ENCODE measurements at regions not wholly inside any gene's neighbourhood (a gene's known extent, or its start where the extent isn't known, plus 50 kb on each side); places are given as distances from the start of the nearest gene placed in this dataset.

DNA sequence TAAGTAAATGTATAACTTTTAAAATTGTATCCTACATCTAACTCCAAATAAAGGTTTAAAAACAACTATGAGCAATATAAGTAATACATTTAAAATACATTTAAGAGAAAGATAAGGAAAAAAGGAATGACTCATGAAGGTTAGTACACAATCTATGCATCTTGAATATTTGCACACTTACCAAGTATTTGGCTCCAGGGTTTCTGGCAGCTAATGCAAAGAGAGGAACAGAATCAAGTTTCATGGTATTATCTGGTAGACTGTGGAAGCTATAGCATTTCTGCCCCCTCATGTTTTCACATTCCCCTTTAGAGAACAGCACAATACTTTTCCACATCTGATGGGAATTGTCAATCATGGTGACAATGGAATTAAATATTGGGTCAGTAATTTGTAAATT, 132.1 kb downstream of the COX7C start:
- no peak overlapping the region for H3K27ac Mint-ChIP-seq
- no peak overlapping the region for H3K4me3 Mint-ChIP-seq
- no peaks in the 10 kb centered on the region for H3K36me3 Mint-ChIP-seq
- no peaks in the 10 kb centered on the region for H3K27me3 Mint-ChIP-seq
- ATAC-seq, result no peak
- no peaks in the 10 kb centered on the region for H3K4me1 Mint-ChIP-seq
- H3K9me3 Mint-ChIP-seq, result no peaks in the 10 kb centered on the region

GRCh38 chr5:86756839-86757238, 139.1 kb downstream of the COX7C start:
- ATAC-seq, result no peak
- H3K36me3 Mint-ChIP-seq, result no peaks in the 10 kb centered on the region
- H3K27me3 Mint-ChIP-seq, result no peaks in the 10 kb centered on the region
- no peak overlapping the region for H3K27ac Mint-ChIP-seq
- no peaks in the 10 kb centered on the region for H3K4me1 Mint-ChIP-seq
- H3K9me3 Mint-ChIP-seq, result no peaks in the 10 kb centered on the region
- H3K4me3 Mint-ChIP-seq, result no peak overlapping the region

DNA sequence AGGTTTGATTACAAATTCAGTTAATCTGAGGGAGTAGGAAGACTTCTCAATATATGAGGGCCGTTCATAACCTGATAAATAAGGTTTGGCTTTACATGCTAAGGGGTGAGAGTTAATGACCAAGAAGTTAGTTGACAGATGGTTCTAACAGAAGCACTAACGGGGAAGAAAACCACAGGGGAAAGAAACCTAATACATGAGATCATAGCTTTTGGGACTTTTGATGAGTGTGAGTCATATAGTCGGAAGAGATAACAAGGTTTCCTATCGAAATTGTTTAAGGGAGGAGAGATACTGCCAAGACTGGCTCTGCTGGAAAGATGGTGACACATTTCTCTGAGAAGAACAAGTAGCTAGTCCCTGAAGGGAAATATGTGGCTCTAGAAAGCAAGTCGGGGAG, 140.1 kb downstream of the COX7C start:
- no peak for ATAC-seq
- H3K27ac Mint-ChIP-seq, result no peak overlapping the region
- H3K4me3 Mint-ChIP-seq, result no peak overlapping the region
- H3K27me3 Mint-ChIP-seq, result no peaks in the 10 kb centered on the region
- H3K36me3 Mint-ChIP-seq, result no peaks in the 10 kb centered on the region
- H3K4me1 Mint-ChIP-seq, result no peaks in the 10 kb centered on the region
- H3K9me3 Mint-ChIP-seq, result no peaks in the 10 kb centered on the region

GRCh38 chr5:86760661-86761060, 142.9 kb downstream of the COX7C start:
- no peaks in the 10 kb centered on the region for H3K4me1 Mint-ChIP-seq
- no peak for ATAC-seq
- no peaks in the 10 kb centered on the region for H3K36me3 Mint-ChIP-seq
- H3K27ac Mint-ChIP-seq, result no peak overlapping the region
- no peaks in the 10 kb centered on the region for H3K27me3 Mint-ChIP-seq
- H3K4me3 Mint-ChIP-seq, result no peak overlapping the region
- H3K9me3 Mint-ChIP-seq, result no peaks in the 10 kb centered on the region

- Mint-ChIP-seq H3K4me1 (no peaks in the 10 kb centered on the region), H3K27ac (no peak overlapping the region), H3K4me3 (no peak overlapping the region), H3K9me3 (peaks cover 3% of the 10 kb centered on the region), H3K36me3 (no peaks in the 10 kb centered on the region), H3K27me3 (no peaks in the 10 kb centered on the region)
- ATAC-seq, result no peak
Observed at GRCh38 chr5:86763929-86764328, 146.2 kb downstream of the COX7C start.

- Mint-ChIP-seq H3K9me3 (peaks cover 11% of the 10 kb centered on the region), H3K4me3 (no peak overlapping the region), H3K36me3 (no peaks in the 10 kb centered on the region), H3K4me1 (no peaks in the 10 kb centered on the region), H3K27ac (no peak overlapping the region), H3K27me3 (no peaks in the 10 kb centered on the region)
- ATAC-seq, result no peak
Observed at GRCh38 chr5:86765778-86766502, 148.2 kb downstream of the COX7C start.

DNA sequence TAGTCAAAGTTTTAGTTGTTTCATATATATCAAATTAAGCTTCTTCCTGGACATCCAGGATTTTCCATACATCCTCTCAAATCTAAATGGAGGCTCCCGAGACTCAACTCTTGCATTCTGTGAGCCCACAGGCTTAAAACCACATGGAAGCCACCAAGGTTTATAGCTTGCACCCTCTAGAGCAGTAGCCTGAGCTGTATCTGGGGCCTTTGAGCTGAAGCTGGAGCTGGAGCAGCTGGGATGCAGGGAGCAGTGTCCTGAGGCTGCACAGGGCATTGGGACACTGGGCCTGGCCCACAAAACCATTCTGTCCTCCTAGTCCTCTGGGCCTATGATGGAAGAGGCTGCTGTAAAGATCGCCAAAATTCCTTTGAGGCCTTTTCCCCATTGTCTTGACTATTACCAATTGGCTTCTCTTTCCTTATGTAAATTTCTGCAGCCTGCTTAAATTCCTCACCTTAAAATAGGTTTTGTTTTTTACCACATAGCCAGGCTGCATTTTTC, 151.0 kb downstream of the COX7C start:
- Mint-ChIP-seq H3K27me3 (no peaks in the 10 kb centered on the region), H3K4me3 (no peak overlapping the region), H3K27ac (no peak overlapping the region), H3K36me3 (no peaks in the 10 kb centered on the region), H3K9me3 (peaks cover 13% of the 10 kb centered on the region), H3K4me1 (no peaks in the 10 kb centered on the region)
- no peak for ATAC-seq

GRCh38 chr5:86780018-86780417, 162.3 kb downstream of the COX7C start:
- no peaks in the 10 kb centered on the region for H3K4me1 Mint-ChIP-seq
- H3K36me3 Mint-ChIP-seq, result no peaks in the 10 kb centered on the region
- no peak for ATAC-seq
- no peak overlapping the region for H3K27ac Mint-ChIP-seq
- no peak overlapping the region for H3K4me3 Mint-ChIP-seq
- peaks cover 7% of the 10 kb centered on the region for H3K9me3 Mint-ChIP-seq
- no peaks in the 10 kb centered on the region for H3K27me3 Mint-ChIP-seq

- no peaks in the 10 kb centered on the region for H3K4me1 Mint-ChIP-seq
- H3K9me3 Mint-ChIP-seq, result no peaks in the 10 kb centered on the region
- ATAC-seq, result no peak
- no peaks in the 10 kb centered on the region for H3K27me3 Mint-ChIP-seq
- no peaks in the 10 kb centered on the region for H3K36me3 Mint-ChIP-seq
- H3K4me3 Mint-ChIP-seq, result no peak overlapping the region
- no peak overlapping the region for H3K27ac Mint-ChIP-seq
Observed at GRCh38 chr5:86786955-86787354, 169.2 kb downstream of the COX7C start.

DNA sequence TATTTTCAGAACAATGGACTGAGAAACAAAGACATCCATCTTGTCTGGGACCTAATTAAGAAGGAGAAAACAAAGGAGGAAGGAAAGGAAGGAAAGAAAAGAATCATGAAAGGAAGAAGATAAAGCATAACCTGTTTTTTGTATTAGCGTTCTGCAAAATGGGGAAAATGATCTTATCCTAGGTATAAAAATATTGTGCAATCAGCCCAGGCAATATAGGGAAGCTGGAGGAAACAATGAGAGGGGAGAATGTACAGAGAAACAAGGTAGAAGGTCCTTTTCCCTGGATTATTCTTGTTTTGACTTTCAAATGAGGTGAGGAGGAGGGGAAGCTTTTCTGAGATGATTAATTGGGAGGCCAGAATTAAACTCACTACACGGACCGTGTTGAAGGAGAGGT, 177.9 kb downstream of the COX7C start:
- no peaks in the 10 kb centered on the region for H3K27me3 Mint-ChIP-seq
- no peak for ATAC-seq
- H3K4me3 Mint-ChIP-seq, result no peak overlapping the region
- no peak overlapping the region for H3K27ac Mint-ChIP-seq
- no peaks in the 10 kb centered on the region for H3K4me1 Mint-ChIP-seq
- H3K36me3 Mint-ChIP-seq, result no peaks in the 10 kb centered on the region
- no peaks in the 10 kb centered on the region for H3K9me3 Mint-ChIP-seq

DNA sequence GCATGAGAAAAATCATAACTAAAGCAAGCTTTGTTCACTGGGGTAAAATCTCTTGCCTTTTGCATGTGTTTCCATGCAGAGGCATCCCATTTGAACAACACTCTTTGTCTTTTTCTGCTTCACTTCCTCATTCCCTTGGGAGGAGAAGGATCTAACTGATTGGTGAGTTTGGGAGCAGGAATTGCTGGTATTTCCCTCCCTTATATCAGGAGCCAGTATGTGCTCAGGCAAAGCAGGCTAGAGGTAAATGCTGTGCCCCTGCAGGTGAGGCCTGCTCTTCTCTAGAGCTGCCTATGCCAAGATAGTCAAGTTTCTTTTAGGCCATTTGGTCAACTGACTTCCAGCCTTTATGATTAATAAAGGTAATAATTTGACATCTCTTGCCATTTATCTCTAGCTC, 179.9 kb downstream of the COX7C start:
- H3K4me3 Mint-ChIP-seq, result no peak overlapping the region
- H3K27me3 Mint-ChIP-seq, result no peaks in the 10 kb centered on the region
- ATAC-seq, result no peak
- H3K9me3 Mint-ChIP-seq, result no peaks in the 10 kb centered on the region
- no peaks in the 10 kb centered on the region for H3K4me1 Mint-ChIP-seq
- H3K27ac Mint-ChIP-seq, result no peak overlapping the region
- no peaks in the 10 kb centered on the region for H3K36me3 Mint-ChIP-seq

GRCh38 chr5:86806206-86806605, 188.5 kb downstream of the COX7C start:
- Mint-ChIP-seq H3K4me1 (no peaks in the 10 kb centered on the region), H3K36me3 (no peaks in the 10 kb centered on the region), H3K27ac (no peak overlapping the region), H3K27me3 (no peaks in the 10 kb centered on the region), H3K4me3 (no peak overlapping the region), H3K9me3 (peaks cover 5% of the 10 kb centered on the region)
- no peak for ATAC-seq

DNA sequence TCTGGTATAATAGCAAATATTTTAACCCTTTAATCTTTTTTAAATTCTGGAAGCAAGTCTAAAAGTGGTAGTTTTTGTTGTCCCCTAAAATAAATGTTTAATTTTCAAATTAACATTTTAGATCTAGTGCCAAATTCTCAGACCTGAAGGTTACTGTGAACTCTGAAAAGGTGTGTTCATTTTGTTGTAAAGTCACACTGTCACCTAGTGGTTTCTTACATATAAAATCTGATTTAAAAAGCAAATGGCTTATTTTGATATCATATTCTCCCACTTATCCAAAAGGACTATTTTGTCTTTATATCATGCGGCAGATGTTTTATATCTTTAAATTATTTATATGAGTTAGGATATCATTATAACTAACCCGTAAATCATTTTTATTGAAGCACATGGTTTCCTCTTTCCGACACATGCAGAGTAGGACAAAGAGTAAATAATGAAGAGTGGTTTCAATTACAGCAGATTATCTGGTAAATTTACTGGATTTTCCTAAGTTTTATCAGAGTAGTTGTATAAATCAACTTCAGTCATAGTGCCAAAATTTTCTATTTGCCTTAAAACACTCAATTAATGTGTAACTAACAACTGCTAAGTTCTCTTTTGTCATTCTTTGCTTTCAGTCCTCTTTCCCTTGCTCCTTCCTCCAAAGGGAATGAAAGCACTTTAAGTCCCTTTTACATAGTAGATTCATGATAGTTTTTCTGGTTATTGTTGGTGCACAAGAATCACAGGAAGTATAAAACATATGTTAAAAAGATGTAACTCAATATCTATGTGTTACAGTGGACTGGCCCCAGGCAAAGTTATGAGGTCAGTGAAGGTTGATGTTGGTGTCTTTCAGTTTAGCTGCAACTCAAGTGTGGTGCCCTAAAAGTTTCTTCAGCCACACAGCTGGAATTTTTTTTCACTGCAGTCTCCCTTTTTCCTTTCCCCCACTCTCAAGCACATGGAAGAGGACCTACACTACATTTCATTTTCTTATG, 189.6 kb downstream of the COX7C start:
- Mint-ChIP-seq H3K9me3 (peaks cover 5% of the 10 kb centered on the region), H3K4me1 (no peaks in the 10 kb centered on the region), H3K36me3 (no peaks in the 10 kb centered on the region), H3K27me3 (no peaks in the 10 kb centered on the region), H3K27ac (no peak overlapping the region), H3K4me3 (no peak overlapping the region)
- ATAC-seq, result no peak

DNA sequence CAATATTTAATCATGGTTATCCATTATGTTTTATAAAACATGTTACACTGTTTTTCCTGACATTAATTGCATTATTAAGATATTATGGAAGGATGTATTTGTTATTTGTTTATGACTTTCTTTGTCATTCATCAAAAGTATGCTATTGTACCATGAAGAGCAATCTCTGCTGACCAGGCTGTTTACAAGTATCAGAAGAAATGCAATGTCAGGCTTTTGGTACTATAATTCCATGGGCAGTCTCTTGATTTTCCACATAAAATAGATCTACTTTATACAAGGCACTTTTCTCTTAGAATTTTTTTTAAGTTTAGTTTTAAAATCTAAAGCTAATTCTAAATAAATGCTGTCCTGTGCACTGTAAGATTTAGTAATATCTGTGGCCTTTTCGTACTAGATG, 196.6 kb downstream of the COX7C start:
- Mint-ChIP-seq H3K36me3 (no peaks in the 10 kb centered on the region), H3K27ac (no peak overlapping the region), H3K4me3 (no peak overlapping the region), H3K9me3 (peaks cover 5% of the 10 kb centered on the region), H3K4me1 (no peaks in the 10 kb centered on the region), H3K27me3 (no peaks in the 10 kb centered on the region)
- ATAC-seq, result no peak

GRCh38 chr5:86814907-86815306, 197.2 kb downstream of the COX7C start:
- Mint-ChIP-seq H3K27me3 (no peaks in the 10 kb centered on the region), H3K27ac (no peak overlapping the region), H3K36me3 (no peaks in the 10 kb centered on the region), H3K9me3 (peaks cover 4% of the 10 kb centered on the region), H3K4me1 (no peaks in the 10 kb centered on the region), H3K4me3 (no peak overlapping the region)
- ATAC-seq, result no peak

GRCh38 chr5:86824637-86825036, 206.9 kb downstream of the COX7C start:
- no peaks in the 10 kb centered on the region for H3K36me3 Mint-ChIP-seq
- H3K4me3 Mint-ChIP-seq, result no peak overlapping the region
- H3K27me3 Mint-ChIP-seq, result no peaks in the 10 kb centered on the region
- no peaks in the 10 kb centered on the region for H3K4me1 Mint-ChIP-seq
- H3K9me3 Mint-ChIP-seq, result peaks cover 4% of the 10 kb centered on the region
- no peak for ATAC-seq
- no peak overlapping the region for H3K27ac Mint-ChIP-seq
